Lung (tissue), 11 donors: ENCODE measurements at regions not wholly inside any gene's neighbourhood (a gene's known extent, or its start where the extent isn't known, plus 50 kb on each side); places are given as distances from the start of the nearest gene placed in this dataset.

Experiments
- ATAC-seq: fragments of 200-7000 bp; cut with Tn5 transposase; one replicate; pipeline ENCODE4 v1.9.1; 2020; ENCODE audit warnings: moderate number of reproducible peaks; ENCODE audit not compliant: insufficient read depth, low FRiP score
- DNase-seq, 3 donors: peaks; one replicate each; pipeline ENCODE4 v3.0.0-alpha.2; 2013 to 2017
- H3K27ac ChIP-seq, 2 donors: one replicate each; pipeline ENCODE4 v1.5.1; 2013; ENCODE audit warnings: mild to moderate bottlenecking in 2 of 2, moderate library complexity in 2 of 2, control low read depth in 1 of 2, inconsistent platforms in 1 of 2, low read depth in 1 of 2, low read length in 1 of 2
- H3K27me3 ChIP-seq, 3 donors: one replicate each; pipeline ENCODE4 v1.5.1; 2013; ENCODE audit warnings: low read length in 2 of 3; ENCODE audit not compliant: control insufficient read depth in 3 of 3, insufficient read depth in 3 of 3
- H3K36me3 ChIP-seq, 4 donors: one replicate each; pipeline ENCODE4 v1.5.1; 2013; ENCODE audit warnings: low read length in 4 of 4, mild to moderate bottlenecking in 1 of 4, moderate library complexity in 1 of 4; ENCODE audit not compliant: control insufficient read depth in 4 of 4, insufficient read depth in 4 of 4
- H3K4me1 ChIP-seq, 5 donors: one replicate each; pipeline ENCODE4 v1.5.1; 2013; ENCODE audit warnings: low read length in 5 of 5, mild to moderate bottlenecking in 2 of 5, moderate library complexity in 1 of 5; ENCODE audit not compliant: control insufficient read depth in 5 of 5, insufficient read depth in 5 of 5
- H3K4me3 ChIP-seq: one replicate; pipeline ENCODE4 v1.5.1; 2013; ENCODE audit warnings: mild to moderate bottlenecking, control low read depth, moderate library complexity
- H3K9ac ChIP-seq, 2 donors: one replicate each; pipeline ENCODE4 v1.5.1; 2013; ENCODE audit warnings: low read length in 2 of 2, control low read depth in 1 of 2; ENCODE audit not compliant: insufficient read depth in 1 of 2
- H3K9me3 ChIP-seq, 4 donors: one replicate each; pipeline ENCODE4 v1.5.1; 2013; ENCODE audit warnings: low read length in 3 of 4, mild to moderate bottlenecking in 1 of 4, moderate library complexity in 1 of 4; ENCODE audit not compliant: control insufficient read depth in 4 of 4, insufficient read depth in 3 of 4
- WGBS, 2 donors: extraction: QIAGEN DNeasy Blood & Tissue Kit; methylation state at CpG; one replicate each; pipeline ENCODE4 v1.1.7; 2013; 5-methylcytosine and 5-hydroxymethylcytosine counted together
- TF ChIP-seq, protein P1 (sequence below): IDR thresholded peaks from 2 replicates; pipeline ENCODE4 v1.5.1; 2012; ENCODE audit warnings: mild to moderate bottlenecking; ENCODE audit errors: control extremely low read depth, extremely low read depth
- donor health status: control.
- donor health status: control.
- donor health status: Bipolar disorder and iron deficiency.
- donor health status: healthy.
- donor health status: DM: yes; HTN: yes; CAD: no.

DNA sequence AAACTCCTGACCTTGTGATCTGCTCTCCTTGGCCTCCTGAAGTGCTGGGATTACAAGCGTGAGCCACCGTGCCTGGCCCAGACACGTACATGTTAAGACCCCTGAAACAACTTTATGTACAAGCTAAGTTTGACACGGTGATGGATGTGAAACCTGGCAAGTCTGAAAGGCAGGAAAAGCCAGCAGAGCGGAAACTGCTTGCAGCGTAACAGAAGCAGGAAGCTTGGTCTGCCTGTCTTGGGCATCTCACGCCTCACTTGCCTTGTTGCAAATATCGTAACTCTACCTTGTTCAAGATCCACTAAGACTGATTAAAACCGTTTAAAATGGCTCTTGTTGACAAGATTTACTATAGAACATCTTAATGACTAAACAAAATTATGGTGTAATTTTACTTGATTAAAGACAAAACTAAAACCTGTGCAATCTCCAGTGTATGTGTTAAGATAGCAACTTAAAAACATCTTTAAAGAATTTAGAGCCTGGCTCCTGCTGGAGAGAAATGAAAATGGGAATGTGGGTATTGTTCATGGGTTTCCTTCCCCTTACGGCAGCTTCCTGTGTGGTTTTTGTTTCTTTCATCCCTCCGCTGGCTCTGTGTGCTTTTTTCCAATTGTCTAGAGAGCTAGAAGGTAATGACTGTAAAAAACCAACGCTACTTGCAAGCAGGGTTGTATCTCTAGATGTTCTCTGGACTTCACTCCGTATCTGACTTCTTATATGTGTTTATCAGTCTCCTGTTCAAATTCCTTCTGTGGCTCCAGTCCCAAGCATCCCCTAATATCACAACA, 477.6 kb downstream of the XYLT1 start:
- ATAC-seq, result no peak
- TF ChIP-seq, protein P1, sequence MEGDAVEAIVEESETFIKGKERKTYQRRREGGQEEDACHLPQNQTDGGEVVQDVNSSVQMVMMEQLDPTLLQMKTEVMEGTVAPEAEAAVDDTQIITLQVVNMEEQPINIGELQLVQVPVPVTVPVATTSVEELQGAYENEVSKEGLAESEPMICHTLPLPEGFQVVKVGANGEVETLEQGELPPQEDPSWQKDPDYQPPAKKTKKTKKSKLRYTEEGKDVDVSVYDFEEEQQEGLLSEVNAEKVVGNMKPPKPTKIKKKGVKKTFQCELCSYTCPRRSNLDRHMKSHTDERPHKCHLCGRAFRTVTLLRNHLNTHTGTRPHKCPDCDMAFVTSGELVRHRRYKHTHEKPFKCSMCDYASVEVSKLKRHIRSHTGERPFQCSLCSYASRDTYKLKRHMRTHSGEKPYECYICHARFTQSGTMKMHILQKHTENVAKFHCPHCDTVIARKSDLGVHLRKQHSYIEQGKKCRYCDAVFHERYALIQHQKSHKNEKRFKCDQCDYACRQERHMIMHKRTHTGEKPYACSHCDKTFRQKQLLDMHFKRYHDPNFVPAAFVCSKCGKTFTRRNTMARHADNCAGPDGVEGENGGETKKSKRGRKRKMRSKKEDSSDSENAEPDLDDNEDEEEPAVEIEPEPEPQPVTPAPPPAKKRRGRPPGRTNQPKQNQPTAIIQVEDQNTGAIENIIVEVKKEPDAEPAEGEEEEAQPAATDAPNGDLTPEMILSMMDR, result no peak
- WGBS, 2 donors, result 11 to 28% methylated on average over 13 of the region's 13 CpGs
- no peak overlapping the region for H3K27ac ChIP-seq
- no peak overlapping the region for H3K4me3 ChIP-seq
- no peaks in the 10 kb centered on the region for H3K27me3 ChIP-seq
- no peaks in the 10 kb centered on the region for H3K9me3 ChIP-seq
- H3K9ac ChIP-seq, result no peak overlapping the region
- peak; percentile 14 to 54 (median 22) for DNase-seq
- no peaks in the 10 kb centered on the region for H3K4me1 ChIP-seq
- H3K36me3 ChIP-seq, result no peaks in the 10 kb centered on the region

DNA sequence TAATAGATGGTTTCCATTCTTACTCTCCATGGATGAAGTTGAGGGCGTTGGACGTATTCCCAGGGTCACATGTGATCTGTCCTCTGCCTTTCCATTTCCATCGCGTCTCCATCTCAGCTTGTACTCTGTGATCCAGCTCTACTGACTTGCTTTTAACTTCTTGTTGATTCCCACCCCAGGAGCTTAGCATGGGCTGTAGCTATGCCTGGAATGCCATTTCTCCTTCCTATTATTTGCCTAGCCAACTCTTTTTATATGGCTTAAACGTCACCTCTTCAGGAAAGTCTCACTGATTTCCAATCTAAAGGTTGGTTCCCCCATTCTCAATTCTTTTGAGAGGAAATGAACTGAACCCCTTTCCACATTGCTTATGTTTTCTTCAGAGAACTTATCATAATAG, 475.9 kb downstream of the XYLT1 start:
- H3K27me3 ChIP-seq, result no peaks in the 10 kb centered on the region
- no peak overlapping the region for H3K27ac ChIP-seq
- no peak overlapping the region for H3K4me3 ChIP-seq
- TF ChIP-seq, protein P1, result no peak
- ATAC-seq, result no peak
- no peak for DNase-seq
- H3K9ac ChIP-seq, result no peak overlapping the region
- 89 to 94% methylated on average over 5 of the region's 5 CpGs for WGBS, 2 donors
- no peaks in the 10 kb centered on the region for H3K36me3 ChIP-seq
- H3K4me1 ChIP-seq, result no peaks in the 10 kb centered on the region
- no peaks in the 10 kb centered on the region for H3K9me3 ChIP-seq

DNA sequence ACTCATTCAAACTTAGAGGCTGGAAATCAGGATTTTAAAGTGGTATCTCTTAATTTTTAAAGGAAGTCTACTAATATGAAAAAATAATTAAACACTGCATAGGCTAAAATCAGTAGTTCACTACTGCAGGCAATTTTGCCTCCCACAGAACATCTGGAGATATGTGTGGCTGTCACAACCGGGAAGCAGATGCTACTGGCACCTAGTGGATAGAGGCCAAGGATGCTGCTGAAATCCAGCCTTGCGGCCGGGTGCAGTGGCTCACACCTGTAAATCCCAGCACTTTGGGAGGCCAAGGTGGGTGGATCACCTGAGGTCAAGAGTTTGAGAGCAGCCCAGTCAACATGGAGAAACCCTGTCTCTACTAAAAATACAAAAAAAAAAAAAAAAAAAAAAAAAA, 473.9 kb downstream of the XYLT1 start:
- Histone ChIP-seq H3K36me3 (no peaks in the 10 kb centered on the region), H3K27ac (no peak overlapping the region), H3K9ac (no peak overlapping the region), H3K4me1 (no peaks in the 10 kb centered on the region), H3K9me3 (no peaks in the 10 kb centered on the region), H3K4me3 (no peak overlapping the region), H3K27me3 (no peaks in the 10 kb centered on the region)
- TF ChIP-seq, protein P1, result no peak
- no peak for DNase-seq
- 77 to 88% methylated on average over 3 of the region's 3 CpGs for WGBS, 2 donors
- no peak for ATAC-seq

DNA sequence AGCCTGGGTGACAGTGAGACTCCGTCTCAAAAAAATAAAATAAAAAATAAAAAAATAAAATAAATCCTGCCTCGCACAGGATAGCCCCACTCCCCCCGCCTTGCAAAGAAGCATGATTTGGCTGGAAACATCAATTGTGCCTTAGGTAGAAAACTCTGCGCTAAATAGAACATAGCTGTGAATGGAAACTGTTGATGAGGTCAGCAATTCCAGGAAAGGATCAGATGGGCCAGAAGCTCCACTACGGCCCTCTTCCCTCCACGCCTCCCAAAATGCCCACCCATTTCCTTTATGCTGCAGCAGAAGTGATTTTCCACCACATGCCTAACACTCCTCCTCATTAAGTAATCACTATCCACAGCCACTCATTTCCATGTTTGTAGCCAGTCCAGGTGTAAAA, 473.4 kb downstream of the XYLT1 start:
- Histone ChIP-seq H3K4me1 (no peaks in the 10 kb centered on the region), H3K4me3 (no peak overlapping the region), H3K36me3 (no peaks in the 10 kb centered on the region), H3K9ac (no peak overlapping the region), H3K27me3 (no peaks in the 10 kb centered on the region), H3K9me3 (no peaks in the 10 kb centered on the region), H3K27ac (no peak overlapping the region)
- TF ChIP-seq, protein P1, result no peak
- ATAC-seq (no peak), DNase-seq (no peak)
- 82 to 83% methylated on average over 6 of the region's 6 CpGs for WGBS, 2 donors
